ENCODE measurements at regions not wholly inside any gene's neighbourhood (a gene's known extent, or its start where the extent isn't known, plus 50 kb on each side); places are given as distances from the start of the nearest gene placed in this dataset.

GRCh38 chr10:128280271-128280670 lies 154.0 kb upstream of the MKI67 start:
- no peak for DNase-seq (ENCODE audit: insufficient read length, low spot score)
- no peak for FAIRE-seq

- FAIRE-seq, result no peak
- DNase-seq (ENCODE audit: insufficient read length, low spot score), result no peak
These were observed 155.1 kb upstream of the MKI67 start for GRCh38 chr10:128281343-128281742.

GRCh38 chr10:128281861-128282260 lies 155.6 kb upstream of the MKI67 start:
- FAIRE-seq (no peak), DNase-seq (ENCODE audit: insufficient read length, low spot score) (no peak)

GRCh38 chr10:128286141-128286761 lies 160.0 kb upstream of the MKI67 start:
- no peak for FAIRE-seq

GRCh38 chr10:128286762-128287500 lies 160.7 kb upstream of the MKI67 start:
- no peak for FAIRE-seq
- DNase-seq (ENCODE audit: insufficient read length, low spot score), result no peak

More at GRCh38 chr10:128286141-128286761, 160.0 kb upstream of the MKI67 start:
- DNase-seq (ENCODE audit: insufficient read length, low spot score), result no peak

- DNase-seq (ENCODE audit: insufficient read length, low spot score), result no peak
- no peak for FAIRE-seq
These were observed 161.7 kb upstream of the MKI67 start for GRCh38 chr10:128287921-128288320.

GRCh38 chr10:128289621-128290020 lies 163.4 kb upstream of the MKI67 start:
- FAIRE-seq, result no peak
- no peak for DNase-seq (ENCODE audit: insufficient read length, low spot score)

- DNase-seq (ENCODE audit: insufficient read length, low spot score), result no peak
- no peak for FAIRE-seq
These were observed 168.8 kb upstream of the MKI67 start for GRCh38 chr10:128295003-128295402.

- DNase-seq (ENCODE audit: insufficient read length, low spot score) (no peak), FAIRE-seq (no peak)
These were observed 170.2 kb upstream of the MKI67 start for GRCh38 chr10:128296253-128297007.

- DNase-seq (ENCODE audit: insufficient read length, low spot score) (no peak), FAIRE-seq (no peak)
These were observed 171.6 kb upstream of the MKI67 start for GRCh38 chr10:128297709-128298378.

GRCh38 chr10:128298587-128298986 lies 172.4 kb upstream of the MKI67 start:
- FAIRE-seq, result no peak

GRCh38 chr10:128300290-128300824 lies 174.1 kb upstream of the MKI67 start:
- no peak for FAIRE-seq
- no peak for DNase-seq (ENCODE audit: insufficient read length, low spot score)

More at GRCh38 chr10:128298587-128298986, 172.4 kb upstream of the MKI67 start:
- no peak for DNase-seq (ENCODE audit: insufficient read length, low spot score)

- DNase-seq (ENCODE audit: insufficient read length, low spot score) (no peak), FAIRE-seq (no peak)
These were observed 174.8 kb upstream of the MKI67 start for GRCh38 chr10:128301051-128301450.

GRCh38 chr10:128302808-128303207 lies 176.6 kb upstream of the MKI67 start:
- DNase-seq (ENCODE audit: insufficient read length, low spot score), result no peak
- no peak for FAIRE-seq

GRCh38 chr10:128304271-128304670 lies 178.0 kb upstream of the MKI67 start:
- DNase-seq (ENCODE audit: insufficient read length, low spot score) (no peak), FAIRE-seq (no peak)

- no peak for DNase-seq (ENCODE audit: insufficient read length, low spot score)
- FAIRE-seq, result no peak
These were observed 179.6 kb upstream of the MKI67 start for GRCh38 chr10:128305601-128306345.

- no peak for FAIRE-seq
These were observed 180.3 kb upstream of the MKI67 start for GRCh38 chr10:128306535-128306934.

GRCh38 chr10:128306966-128307365 lies 180.7 kb upstream of the MKI67 start:
- no peak for DNase-seq (ENCODE audit: insufficient read length, low spot score)
- no peak for FAIRE-seq

More at GRCh38 chr10:128306535-128306934, 180.3 kb upstream of the MKI67 start:
- DNase-seq (ENCODE audit: insufficient read length, low spot score), result no peak

- FAIRE-seq (no peak), DNase-seq (ENCODE audit: insufficient read length, low spot score) (no peak)
These were observed 181.6 kb upstream of the MKI67 start for GRCh38 chr10:128307820-128308219.
